Stomach (tissue), 4 donors: ENCODE measurements at regions not wholly inside any gene's neighbourhood (a gene's known extent, or its start where the extent isn't known, plus 50 kb on each side); places are given as distances from the start of the nearest gene placed in this dataset.

Experiments
- CTCF ChIP-seq, 7 experiments: fragments of 450-650 bp in 4 of 7; fragments of 200-600 bp in 3 of 7; sonication (generic) in 3 of 7; IDR thresholded peaks; one replicate each; pipeline ENCODE4 v1.5.1; 2016 to 2019; ENCODE audit warnings: antibody characterized with exemption in 7 of 7, control low read depth in 2 of 7, mild to moderate bottlenecking in 1 of 7
- EP300 ChIP-seq: sonication (generic); formaldehyde crosslinking; IDR thresholded peaks from one replicate; pipeline ENCODE4 v1.6.1; 2017; ENCODE audit warnings: antibody characterized with exemption
- POLR2A ChIP-seq, 4 donors: fragments of 450-650 bp; IDR thresholded peaks; one replicate each; pipeline ENCODE4 v1.6.1; 2016; ENCODE audit warnings: antibody characterized with exemption in 4 of 4, control low read depth in 2 of 4, mild to moderate bottlenecking in 1 of 4, moderate library complexity in 1 of 4
- POLR2AphosphoS5 ChIP-seq, 3 donors: sonication (generic); formaldehyde crosslinking; IDR thresholded peaks; one replicate each; pipeline ENCODE4 v1.6.1; 2016; ENCODE audit warnings: antibody characterized with exemption in 3 of 3

- TF ChIP-seq POLR2AphosphoS5 (IDR thresholded peaks at IDR 0.05) (no peak), CTCF (IDR thresholded peaks at IDR 0.05) (no peak), POLR2A (IDR thresholded peaks at IDR 0.05) (no peak), EP300 (no peak)
These were observed 770.0 kb upstream of the ZEB2 start for GRCh38 chr2:145289946-145290345.
